ENCODE measurements at regions not wholly inside any gene's neighbourhood (a gene's known extent, or its start where the extent isn't known, plus 50 kb on each side); places are given as distances from the start of the nearest gene placed in this dataset.
"Not testable (repeated sequence)": the region's sequence is repeated elsewhere in the genome, so short reads cannot be mapped to it uniquely, and the experiment has no call there.

- H3K27me3 ChIP-seq (ENCODE audit: control insufficient read depth, insufficient read depth, low read length); H3K4me1 ChIP-seq (ENCODE audit: control insufficient read depth, low read depth, low read length); H3K27ac ChIP-seq (ENCODE audit: low read length); H3K36me3 ChIP-seq (ENCODE audit: control insufficient read depth, low read depth, low read length); H3K9me3 ChIP-seq (ENCODE audit: control insufficient read depth, low read depth, low read length); H3K4me3 ChIP-seq (ENCODE audit: low read length); H3K9ac ChIP-seq (ENCODE audit: low read length): not testable (repeated sequence)
These were observed 168.8 kb upstream of the KCTD7 start for GRCh38 chr7:66459783-66460413.

GRCh38 chr7:66460921-66461361 is 167.7 kb upstream of the KCTD7 start:
- H3K4me3 ChIP-seq (ENCODE audit: low read length), result no peak overlapping the region
- no peak overlapping the region for H3K9ac ChIP-seq (ENCODE audit: low read length)
- H3K36me3 ChIP-seq (ENCODE audit: control insufficient read depth, low read depth, low read length), result no peaks in the 10 kb centered on the region
- H3K27me3 ChIP-seq (ENCODE audit: control insufficient read depth, insufficient read depth, low read length), result no peaks in the 10 kb centered on the region
- H3K4me1 ChIP-seq (ENCODE audit: control insufficient read depth, low read depth, low read length), result no peaks in the 10 kb centered on the region
- no peak overlapping the region for H3K27ac ChIP-seq (ENCODE audit: low read length)
- H3K9me3 ChIP-seq (ENCODE audit: control insufficient read depth, low read depth, low read length), result no peaks in the 10 kb centered on the region

- not testable (repeated sequence) for H3K36me3 ChIP-seq (ENCODE audit: control insufficient read depth, low read depth, low read length)
These were observed 167.3 kb upstream of the KCTD7 start for GRCh38 chr7:66461397-66461796.

GRCh38 chr7:66462831-66463230 is 165.8 kb upstream of the KCTD7 start:
- H3K9ac ChIP-seq (ENCODE audit: low read length); H3K27ac ChIP-seq (ENCODE audit: low read length); H3K4me3 ChIP-seq (ENCODE audit: low read length); H3K4me1 ChIP-seq (ENCODE audit: control insufficient read depth, low read depth, low read length); H3K9me3 ChIP-seq (ENCODE audit: control insufficient read depth, low read depth, low read length); H3K27me3 ChIP-seq (ENCODE audit: control insufficient read depth, insufficient read depth, low read length); H3K36me3 ChIP-seq (ENCODE audit: control insufficient read depth, low read depth, low read length): not testable (repeated sequence)

More at GRCh38 chr7:66461397-66461796, 167.3 kb upstream of the KCTD7 start:
- not testable (repeated sequence) for H3K27ac ChIP-seq (ENCODE audit: low read length); H3K4me3 ChIP-seq (ENCODE audit: low read length); H3K9ac ChIP-seq (ENCODE audit: low read length); H3K4me1 ChIP-seq (ENCODE audit: control insufficient read depth, low read depth, low read length); H3K27me3 ChIP-seq (ENCODE audit: control insufficient read depth, insufficient read depth, low read length); H3K9me3 ChIP-seq (ENCODE audit: control insufficient read depth, low read depth, low read length)

- Histone ChIP-seq H3K36me3 (ENCODE audit: control insufficient read depth, low read depth, low read length) (no peaks in the 10 kb centered on the region), H3K9ac (ENCODE audit: low read length) (no peak overlapping the region), H3K4me3 (ENCODE audit: low read length) (no peak overlapping the region), H3K4me1 (ENCODE audit: control insufficient read depth, low read depth, low read length) (no peaks in the 10 kb centered on the region), H3K27ac (ENCODE audit: low read length) (no peak overlapping the region), H3K27me3 (ENCODE audit: control insufficient read depth, insufficient read depth, low read length) (no peaks in the 10 kb centered on the region), H3K9me3 (ENCODE audit: control insufficient read depth, low read depth, low read length) (no peaks in the 10 kb centered on the region)
These were observed 164.6 kb upstream of the KCTD7 start for GRCh38 chr7:66464059-66464458.

- Histone ChIP-seq H3K4me3 (ENCODE audit: low read length) (no peak overlapping the region), H3K4me1 (ENCODE audit: control insufficient read depth, low read depth, low read length) (no peaks in the 10 kb centered on the region), H3K36me3 (ENCODE audit: control insufficient read depth, low read depth, low read length) (no peaks in the 10 kb centered on the region), H3K27me3 (ENCODE audit: control insufficient read depth, insufficient read depth, low read length) (no peaks in the 10 kb centered on the region), H3K27ac (ENCODE audit: low read length) (no peak overlapping the region), H3K9ac (ENCODE audit: low read length) (no peak overlapping the region), H3K9me3 (ENCODE audit: control insufficient read depth, low read depth, low read length) (no peaks in the 10 kb centered on the region)
These were observed 162.5 kb upstream of the KCTD7 start for GRCh38 chr7:66466081-66466600.

GRCh38 chr7:66467887-66468286 is 160.8 kb upstream of the KCTD7 start:
- Histone ChIP-seq H3K27ac (ENCODE audit: low read length) (no peak overlapping the region), H3K36me3 (ENCODE audit: control insufficient read depth, low read depth, low read length) (no peaks in the 10 kb centered on the region), H3K9ac (ENCODE audit: low read length) (no peak overlapping the region), H3K9me3 (ENCODE audit: control insufficient read depth, low read depth, low read length) (no peaks in the 10 kb centered on the region), H3K27me3 (ENCODE audit: control insufficient read depth, insufficient read depth, low read length) (no peaks in the 10 kb centered on the region), H3K4me3 (ENCODE audit: low read length) (no peak overlapping the region), H3K4me1 (ENCODE audit: control insufficient read depth, low read depth, low read length) (no peaks in the 10 kb centered on the region)

GRCh38 chr7:66473064-66473463 is 155.6 kb upstream of the KCTD7 start:
- H3K4me3 ChIP-seq (ENCODE audit: low read length); H3K36me3 ChIP-seq (ENCODE audit: control insufficient read depth, low read depth, low read length); H3K27me3 ChIP-seq (ENCODE audit: control insufficient read depth, insufficient read depth, low read length); H3K4me1 ChIP-seq (ENCODE audit: control insufficient read depth, low read depth, low read length); H3K9me3 ChIP-seq (ENCODE audit: control insufficient read depth, low read depth, low read length); H3K27ac ChIP-seq (ENCODE audit: low read length); H3K9ac ChIP-seq (ENCODE audit: low read length): not testable (repeated sequence)

- no peaks in the 10 kb centered on the region for H3K27me3 ChIP-seq (ENCODE audit: control insufficient read depth, insufficient read depth, low read length)
- peaks cover 6% of the 10 kb centered on the region for H3K36me3 ChIP-seq (ENCODE audit: control insufficient read depth, low read depth, low read length)
- no peaks in the 10 kb centered on the region for H3K9me3 ChIP-seq (ENCODE audit: control insufficient read depth, low read depth, low read length)
- no peak overlapping the region for H3K27ac ChIP-seq (ENCODE audit: low read length)
- no peaks in the 10 kb centered on the region for H3K4me1 ChIP-seq (ENCODE audit: control insufficient read depth, low read depth, low read length)
- no peak overlapping the region for H3K9ac ChIP-seq (ENCODE audit: low read length)
- H3K4me3 ChIP-seq (ENCODE audit: low read length), result no peak overlapping the region
These were observed 154.2 kb upstream of the KCTD7 start for GRCh38 chr7:66474441-66474840.

GRCh38 chr7:66476056-66476455 is 152.6 kb upstream of the KCTD7 start:
- not testable (repeated sequence) for H3K9me3 ChIP-seq (ENCODE audit: control insufficient read depth, low read depth, low read length); H3K9ac ChIP-seq (ENCODE audit: low read length); H3K27me3 ChIP-seq (ENCODE audit: control insufficient read depth, insufficient read depth, low read length); H3K4me1 ChIP-seq (ENCODE audit: control insufficient read depth, low read depth, low read length); H3K27ac ChIP-seq (ENCODE audit: low read length); H3K36me3 ChIP-seq (ENCODE audit: control insufficient read depth, low read depth, low read length); H3K4me3 ChIP-seq (ENCODE audit: low read length)

GRCh38 chr7:66477822-66478397 is 150.8 kb upstream of the KCTD7 start:
- not testable (repeated sequence) for H3K9me3 ChIP-seq (ENCODE audit: control insufficient read depth, low read depth, low read length); H3K36me3 ChIP-seq (ENCODE audit: control insufficient read depth, low read depth, low read length); H3K27me3 ChIP-seq (ENCODE audit: control insufficient read depth, insufficient read depth, low read length); H3K4me3 ChIP-seq (ENCODE audit: low read length); H3K4me1 ChIP-seq (ENCODE audit: control insufficient read depth, low read depth, low read length); H3K27ac ChIP-seq (ENCODE audit: low read length); H3K9ac ChIP-seq (ENCODE audit: low read length)

- not testable (repeated sequence) for H3K9me3 ChIP-seq (ENCODE audit: control insufficient read depth, low read depth, low read length); H3K36me3 ChIP-seq (ENCODE audit: control insufficient read depth, low read depth, low read length); H3K4me1 ChIP-seq (ENCODE audit: control insufficient read depth, low read depth, low read length); H3K27me3 ChIP-seq (ENCODE audit: control insufficient read depth, insufficient read depth, low read length); H3K27ac ChIP-seq (ENCODE audit: low read length); H3K4me3 ChIP-seq (ENCODE audit: low read length); H3K9ac ChIP-seq (ENCODE audit: low read length)
These were observed 147.5 kb upstream of the KCTD7 start for GRCh38 chr7:66481229-66481628.

All from iPS-18a (cell line).